HepG2 (cell line): ENCODE measurements at regions not wholly inside any gene's neighbourhood (a gene's known extent, or its start where the extent isn't known, plus 50 kb on each side); places are given as distances from the start of the nearest gene placed in this dataset.
"Not testable (repeated sequence)": the region's sequence is repeated elsewhere in the genome, so short reads cannot be mapped to it uniquely, and the experiment has no call there.

Experiments
- ATAC-seq: fragments of 200-7000 bp; cut with Tn5 transposase; 3 replicates; pipeline ENCODE4 v1.9.1; 2020; ENCODE audit warnings: mild to moderate bottlenecking, moderate library complexity
- BruUV-seq: library from RNA; stranded (reverse); fragments of 400-500 nt; replicated peaks from 2 replicates; lab custom pipeline; 2021; lab: Mats Ljungman, UMichigan
- CTCF ChIA-PET: fragments of 300-600 bp; formaldehyde crosslinking; extraction: SDS; loops from one replicate; lab custom pipeline; 2021; ENCODE audit warnings: low total read pairs, inconsistent platforms, low intra/inter-chr PET ratio; lab: Yijun Ruan, JAX
- POLR2A ChIA-PET: fragments of 350-600 bp; sonication (Branson Sonifier 250); formaldehyde crosslinking; loops from one replicate; lab custom pipeline; 2020; ENCODE audit warnings: antibody characterized with exemption, inconsistent platforms; lab: Yijun Ruan, JAX
- DNase-seq: peaks from one replicate; pipeline ENCODE4 v3.0.0-alpha.2; 2015; ENCODE audit warnings: low spot score
- FAIRE-seq: peaks from 3 replicates; lab custom pipeline; 2011; peaks lifted over from hg19 to GRCh38; lab: Jason Lieb, UNC
- H2AFZ ChIP-seq: one replicate; pipeline ENCODE4 v1.6.1; 2011; ENCODE audit warnings: low read length, inconsistent platforms
- H3K27ac ChIP-seq: fragments of 300-600 bp; 3 replicates; pipeline ENCODE4 v1.8.0; 2011; ENCODE audit warnings: mixed run types, mild to moderate bottlenecking, mixed read lengths, low read length, inconsistent platforms; ENCODE audit not compliant: insufficient read depth; ENCODE audit errors: extremely low read length
- H3K27me3 ChIP-seq, 2 experiments: fragments of 200-600 bp in 1 of 2; 2 replicates in 1 of 2; 3 replicates in 1 of 2; pipeline versions ENCODE4 v1.6.0 to v1.8.0; 2011; ENCODE audit warnings: low read length in 2 of 2, mild to moderate bottlenecking in 2 of 2, moderate library complexity in 2 of 2, inconsistent platforms in 1 of 2; ENCODE audit not compliant: insufficient read depth in 2 of 2, control insufficient read depth in 1 of 2
- H3K36me3 ChIP-seq, 2 experiments: fragments of 200-600 bp in 1 of 2; replicated peaks in 1 of 2; 2 replicates in 1 of 2; 3 replicates in 1 of 2; pipeline versions ENCODE4 v1.5.1 to v1.8.0; 2011; ENCODE audit warnings: low read length in 2 of 2, inconsistent platforms in 1 of 2; ENCODE audit not compliant: insufficient read depth in 2 of 2, control insufficient read depth in 1 of 2
- H3K4me1 ChIP-seq: 2 replicates; pipeline ENCODE4 v1.5.1; 2012; ENCODE audit warnings: low read length, inconsistent platforms; ENCODE audit not compliant: insufficient read depth
- H3K4me2 ChIP-seq: 2 replicates; pipeline ENCODE4 v1.6.0; 2011; ENCODE audit warnings: low read depth, low read length, inconsistent platforms
- H3K4me3 ChIP-seq, 3 experiments: fragments of 200-600 bp in 1 of 3; sonication (generic), shearing (Covaris generic) in 1 of 3; replicated peaks in 1 of 3; 2 replicates each; pipeline ENCODE4 v1.5.1; 2011 to 2016; ENCODE audit warnings: low read length in 3 of 3, inconsistent platforms in 2 of 3, low read depth in 2 of 3, mild to moderate bottlenecking in 2 of 3, control low read depth in 1 of 3, mixed read lengths in 1 of 3; ENCODE audit not compliant: insufficient read depth in 1 of 3
- H3K79me2 ChIP-seq: one replicate; pipeline ENCODE4 v1.6.1; 2011; ENCODE audit warnings: low read length, inconsistent platforms; ENCODE audit not compliant: insufficient read depth
- H3K9ac ChIP-seq: 2 replicates; pipeline ENCODE4 v1.6.0; 2011; ENCODE audit warnings: mild to moderate bottlenecking, low read depth, low read length, inconsistent platforms; ENCODE audit not compliant: insufficient read depth
- H3K9me3 ChIP-seq: 2 replicates; pipeline ENCODE4 v1.5.1; 2012; ENCODE audit warnings: mild to moderate bottlenecking, low read length
- H4K20me1 ChIP-seq: 2 replicates; pipeline ENCODE4 v1.6.0; 2011; ENCODE audit warnings: inconsistent platforms, mild to moderate bottlenecking, low read length, moderate library complexity; ENCODE audit not compliant: insufficient read depth
- WGBS: methylation state at CpG from one replicate; pipeline ENCODE4 v1.1.6; 2017; ENCODE audit warnings: low lambda C conversion rate; 5-methylcytosine and 5-hydroxymethylcytosine counted together
- in situ Hi-C: cut with HindIII; loops from 2 replicates; pipeline ENCODE4 v1.10.0; 2017; ENCODE audit warnings: low pct_unique_long_range_greater_than_20kb; ENCODE audit not compliant: extremely low pct_ligation_motif_present
- intact Hi-C: fragments of 100-400 bp; cut with micrococcal nuclease; formaldehyde crosslinking; loops from one replicate; pipeline ENCODE4 v1.10.0; 2022; ENCODE audit not compliant: unreplicated experiment

GRCh38 chr16:16552819-16553340 is 173.9 kb downstream of the NPIPA7 start:
- POLR2A ChIA-PET, H4K20me1 ChIP-seq, H3K4me3 ChIP-seq, H3K36me3 ChIP-seq, FAIRE-seq, H3K27ac ChIP-seq, H3K4me1 ChIP-seq, H2AFZ ChIP-seq, H3K79me2 ChIP-seq, in situ Hi-C loops, H3K27me3 ChIP-seq, BruUV-seq, H3K9me3 ChIP-seq, H3K9ac ChIP-seq, CTCF ChIA-PET, DNase-seq, H3K4me2 ChIP-seq, ATAC-seq, intact Hi-C loops: not testable (repeated sequence)
- 2% methylated on average over 1 of the region's 1 CpG for whole genome bisulfite sequencing

- in situ Hi-C loops, H3K4me1 ChIP-seq, H2AFZ ChIP-seq, CTCF ChIA-PET, H3K4me2 ChIP-seq, H3K9me3 ChIP-seq, H3K4me3 ChIP-seq, DNase-seq, BruUV-seq, H3K79me2 ChIP-seq, H3K9ac ChIP-seq, ATAC-seq, FAIRE-seq, H3K36me3 ChIP-seq, H3K27ac ChIP-seq, intact Hi-C loops, H3K27me3 ChIP-seq, H4K20me1 ChIP-seq, POLR2A ChIA-PET: not testable (repeated sequence)
- WGBS = 20% methylated on average over 5 of the region's 9 CpGs
Observed at GRCh38 chr16:16559179-16559740, 180.3 kb downstream of the NPIPA7 start.

GRCh38 chr16:16561532-16561931 is 182.6 kb downstream of the NPIPA7 start:
- H3K4me3 ChIP-seq, H3K9me3 ChIP-seq, in situ Hi-C loops, H3K4me1 ChIP-seq, H3K27ac ChIP-seq, H3K4me2 ChIP-seq, intact Hi-C loops, H3K9ac ChIP-seq, H4K20me1 ChIP-seq, POLR2A ChIA-PET, BruUV-seq, FAIRE-seq, H2AFZ ChIP-seq, H3K27me3 ChIP-seq, H3K36me3 ChIP-seq, H3K79me2 ChIP-seq, CTCF ChIA-PET, DNase-seq: not testable (repeated sequence)
- 5% methylated on average over 5 of the region's 5 CpGs for WGBS
- 0 out of 3 replicates have a peak, but pooled peaks have one; percentile 28 for ATAC-seq

- ATAC-seq, H3K4me3 ChIP-seq, H3K9me3 ChIP-seq, H3K4me2 ChIP-seq, POLR2A ChIA-PET, H2AFZ ChIP-seq, H3K36me3 ChIP-seq, CTCF ChIA-PET, H3K27ac ChIP-seq, H3K9ac ChIP-seq, H4K20me1 ChIP-seq, BruUV-seq, FAIRE-seq, H3K79me2 ChIP-seq, in situ Hi-C loops, intact Hi-C loops, H3K27me3 ChIP-seq, H3K4me1 ChIP-seq, DNase-seq: not testable (repeated sequence)
- WGBS = no CpG with 5 or more reads among the region's 5 CpGs
Observed at GRCh38 chr16:16563962-16564361, 185.0 kb downstream of the NPIPA7 start.
